ENCODE measurements at regions not wholly inside any gene's neighbourhood (a gene's known extent, or its start where the extent isn't known, plus 50 kb on each side); places are given as distances from the start of the nearest gene placed in this dataset.

GRCh38 chr2:9152975-9153642, 53.5 kb upstream of the ASAP2 start:
- TF ChIP-seq CTCF (conservative IDR thresholded peaks at IDR 0.05 in 1 of 2, IDR thresholded peaks at IDR 0.05 in 1 of 2; ENCODE audit: low read depth in 1 of 2, low read length in 2 of 2), result no peak
- no peak for TF ChIP-seq EZH2 (IDR thresholded peaks at IDR 0.05; ENCODE audit: low read length, missing control alignments)

Data from fibroblast of lung (primary cell).